NCI-H2196 (cell line): ENCODE measurements at regions not wholly inside any gene's neighbourhood (a gene's known extent, or its start where the extent isn't known, plus 50 kb on each side); places are given as distances from the start of the nearest gene placed in this dataset.
"Not testable (repeated sequence)": the region's sequence is repeated elsewhere in the genome, so short reads cannot be mapped to it uniquely, and the experiment has no call there.

Experiments used
- DNase-seq: peaks from one replicate; lab custom pipeline; 2025; ENCODE audit not compliant: unreplicated experiment; lab: John Stamatoyannopoulos, UW

- no peak for DNase-seq
These were observed 123.2 kb upstream of the ID4 start for GRCh38 chr6:19713984-19714383.

DNA sequence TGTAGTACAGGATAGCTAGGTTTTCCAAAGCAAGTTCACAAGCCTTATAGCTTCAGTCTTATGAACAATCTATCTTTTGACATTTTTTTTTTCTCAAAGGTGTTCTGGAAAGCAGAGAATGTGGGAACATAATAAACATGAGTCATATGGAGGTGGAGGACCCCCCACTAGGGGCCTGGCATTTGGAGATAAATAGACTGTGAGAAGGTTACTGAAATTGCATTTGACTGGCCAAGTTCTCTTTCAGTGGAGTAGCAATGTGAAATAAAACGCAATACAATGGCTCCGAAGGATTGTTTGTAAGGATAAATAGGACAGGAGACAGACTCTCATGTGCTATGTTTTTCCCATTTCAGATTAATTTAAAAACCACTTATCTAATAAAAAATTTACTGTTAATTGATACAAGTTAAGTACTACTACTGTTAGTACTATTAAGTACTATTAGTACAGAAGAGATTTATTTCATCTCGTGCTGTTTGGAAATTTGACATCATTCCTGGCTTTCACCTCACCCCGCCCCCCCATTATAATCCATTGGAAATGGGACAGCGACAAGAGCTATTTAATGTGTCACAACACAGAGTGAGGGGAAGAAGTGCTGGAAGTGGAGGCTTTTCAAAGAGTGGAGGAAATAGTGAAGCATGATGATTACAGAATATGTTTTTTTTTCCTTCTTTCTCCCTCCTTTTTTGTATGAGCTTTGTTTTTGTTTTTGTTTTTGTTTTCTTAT is 122.6 kb upstream of the ID4 start:
- no peak for DNase-seq

DNA sequence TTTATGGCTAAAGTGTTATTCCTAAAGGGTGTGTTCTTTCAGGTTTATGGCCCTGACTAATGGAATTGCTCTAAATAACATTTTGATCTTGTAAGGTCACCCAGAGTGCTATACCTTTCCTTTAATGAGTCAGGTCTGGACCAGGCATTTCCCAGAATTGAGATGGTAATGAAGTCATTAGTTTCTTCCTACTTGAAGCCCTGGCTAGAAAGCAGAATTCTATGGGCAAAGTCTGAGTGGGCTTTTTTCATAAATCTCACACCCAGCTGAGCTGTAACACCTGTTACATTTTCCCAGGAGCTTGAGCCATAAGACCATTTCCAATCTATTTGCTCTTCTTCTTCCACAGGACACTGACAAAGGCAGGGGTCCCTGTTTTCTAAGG is 122.0 kb upstream of the ID4 start:
- DNase-seq = no peak

DNA sequence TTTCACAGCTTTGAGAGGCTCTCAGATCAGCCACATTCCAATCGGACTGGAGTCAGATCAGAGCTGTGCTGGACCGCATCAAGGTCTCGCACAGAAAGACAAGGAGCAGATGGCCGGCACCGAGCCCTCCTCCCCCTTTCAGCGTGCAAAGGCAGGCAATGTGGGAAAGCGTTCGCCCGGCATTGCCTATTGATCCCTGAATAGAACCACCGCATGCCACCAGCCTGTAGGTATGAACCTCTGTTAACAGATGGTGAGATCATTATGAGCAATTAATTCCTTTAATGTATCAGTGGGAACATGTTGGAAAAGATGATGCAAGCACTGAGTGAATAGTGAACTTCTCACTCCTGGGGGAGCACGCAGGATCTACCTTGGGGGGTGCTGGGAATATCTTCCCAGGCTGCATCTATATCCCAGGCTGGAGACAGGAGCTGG is 117.5 kb upstream of the ID4 start:
- no peak for DNase-seq

DNA sequence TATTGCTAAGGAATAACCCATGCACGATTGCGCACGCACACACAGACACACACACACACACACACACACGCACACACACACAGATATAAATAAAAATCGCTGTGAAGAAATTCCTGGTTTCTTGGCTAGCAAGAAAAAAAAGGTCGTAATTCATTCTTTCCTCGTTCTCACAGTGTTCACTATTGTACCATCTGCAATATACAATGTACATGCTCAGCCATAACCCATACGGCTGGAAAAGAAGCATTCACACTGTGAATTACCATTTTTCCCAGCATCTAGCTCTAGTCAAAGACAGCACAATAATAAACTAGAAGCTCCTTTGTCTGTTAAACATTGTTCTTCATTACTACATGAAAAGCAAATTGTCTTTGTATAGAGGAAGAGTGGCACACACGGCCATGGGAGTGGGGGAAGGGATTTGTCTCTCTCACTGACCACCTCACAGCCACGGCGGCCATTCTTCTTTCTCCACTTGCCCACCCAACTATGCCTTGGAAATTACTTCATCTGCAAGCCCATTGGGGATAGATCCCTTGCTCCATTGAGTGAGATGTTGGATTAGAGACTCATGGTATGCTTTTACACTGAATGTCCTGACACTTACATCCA is 115.3 kb upstream of the ID4 start:
- no peak for DNase-seq

GRCh38 chr6:19722999-19723398 is 114.2 kb upstream of the ID4 start:
- no peak for DNase-seq

DNA sequence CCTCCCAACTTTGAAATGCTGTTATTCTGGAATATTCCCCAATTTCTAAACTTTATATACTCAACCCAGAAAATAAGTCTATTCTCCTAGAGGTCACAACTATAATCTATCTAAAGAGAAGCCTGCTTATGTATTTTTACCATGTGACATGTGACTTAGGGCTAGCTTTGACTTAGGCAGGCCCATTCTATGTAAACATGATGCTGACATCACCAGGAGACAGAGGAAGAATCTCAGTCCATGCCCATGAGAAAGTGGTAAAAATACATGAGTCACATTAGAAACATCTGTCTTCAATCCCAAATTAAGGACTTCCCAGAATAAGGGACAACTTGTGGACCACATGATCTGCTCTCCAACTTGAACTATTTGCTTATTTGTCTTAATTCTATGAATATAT is 113.6 kb upstream of the ID4 start:
- DNase-seq = no peak

GRCh38 chr6:19725436-19725835 is 111.7 kb upstream of the ID4 start:
- not testable (repeated sequence) for DNase-seq

DNA sequence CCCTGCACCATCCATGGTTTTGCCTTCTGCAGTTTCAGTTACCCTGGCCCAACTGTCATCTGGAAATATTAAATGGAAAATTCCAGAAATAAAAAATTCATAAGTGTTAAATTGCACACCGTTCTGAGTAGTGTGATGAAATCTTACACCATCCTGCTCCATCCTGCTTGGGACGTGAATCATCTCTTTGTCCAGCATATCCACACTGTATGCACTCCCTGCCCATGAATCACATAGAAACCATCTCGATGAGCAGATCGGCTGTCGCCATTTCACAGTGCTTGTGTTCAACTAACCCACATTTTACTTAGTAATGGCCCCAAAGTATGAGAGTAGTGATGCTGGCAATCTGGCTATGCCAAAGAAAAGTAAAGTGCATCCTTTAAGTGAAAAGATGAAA is 105.9 kb upstream of the ID4 start:
- no peak for DNase-seq

DNA sequence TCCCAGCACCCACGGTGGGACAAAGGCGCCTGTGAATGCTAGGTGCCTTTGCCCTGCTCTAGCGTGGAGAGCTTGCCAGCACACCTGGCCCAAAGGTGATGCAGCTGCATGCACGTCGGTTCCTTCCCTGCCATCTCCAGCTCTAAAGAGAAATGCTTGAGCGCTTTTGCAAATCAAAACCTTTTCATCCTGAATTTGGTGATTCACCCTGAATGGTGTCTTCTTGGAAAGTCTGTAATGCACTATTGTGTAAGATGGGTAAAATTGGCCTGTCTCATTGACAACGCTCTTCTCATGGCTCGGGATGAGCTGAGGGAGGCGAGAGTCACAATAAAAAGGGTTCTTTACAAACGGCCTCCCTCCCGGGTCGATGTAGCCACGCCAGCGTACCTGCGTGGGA is 103.1 kb upstream of the ID4 start:
- no peak for DNase-seq

DNA sequence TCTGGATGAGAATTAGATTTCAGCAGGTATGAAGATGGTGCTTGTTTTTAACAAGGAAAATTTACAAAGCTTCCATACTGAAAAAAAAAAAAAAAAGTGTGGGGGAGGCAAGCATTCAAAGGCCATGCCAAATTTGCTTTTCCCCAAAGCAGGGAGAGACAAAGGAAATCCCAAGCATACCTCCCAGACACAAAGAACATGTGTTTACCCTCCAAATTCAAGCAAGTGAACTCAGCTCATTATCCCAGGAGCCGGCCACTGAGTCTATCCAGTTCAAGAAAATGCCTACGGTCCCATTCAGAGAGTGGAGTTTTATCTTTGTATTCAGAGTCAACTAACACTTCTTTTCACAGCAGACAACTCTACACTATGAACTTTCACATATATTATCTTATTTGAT is 102.7 kb upstream of the ID4 start:
- DNase-seq = no peak

GRCh38 chr6:19736066-19736465 is 101.1 kb upstream of the ID4 start:
- no peak for DNase-seq

- no peak for DNase-seq
These were observed 99.2 kb upstream of the ID4 start for GRCh38 chr6:19738010-19738409.

GRCh38 chr6:19749722-19750121 is 87.4 kb upstream of the ID4 start:
- DNase-seq = no peak

GRCh38 chr6:19752746-19753145 is 84.4 kb upstream of the ID4 start:
- DNase-seq = no peak

DNA sequence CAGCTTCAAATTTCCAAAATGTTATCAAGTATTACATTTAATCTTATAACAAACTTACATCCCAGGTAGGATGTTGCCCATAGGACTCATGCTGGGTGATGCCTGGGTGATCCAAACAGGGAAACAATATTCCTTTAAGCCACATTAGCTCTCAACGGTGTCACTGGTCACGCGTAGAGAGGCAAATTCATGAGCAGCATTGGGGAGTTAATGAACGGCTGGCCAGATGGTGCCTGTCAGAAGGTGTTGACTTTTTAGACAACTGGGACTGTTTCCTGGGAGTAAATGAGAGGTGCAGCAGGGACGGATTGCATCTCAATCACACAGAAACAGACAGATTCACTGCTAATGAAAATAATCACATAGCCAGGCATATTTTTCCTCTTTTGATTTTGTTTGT is 83.3 kb upstream of the ID4 start:
- DNase-seq = no peak

GRCh38 chr6:19754686-19755085 is 82.5 kb upstream of the ID4 start:
- no peak for DNase-seq

DNA sequence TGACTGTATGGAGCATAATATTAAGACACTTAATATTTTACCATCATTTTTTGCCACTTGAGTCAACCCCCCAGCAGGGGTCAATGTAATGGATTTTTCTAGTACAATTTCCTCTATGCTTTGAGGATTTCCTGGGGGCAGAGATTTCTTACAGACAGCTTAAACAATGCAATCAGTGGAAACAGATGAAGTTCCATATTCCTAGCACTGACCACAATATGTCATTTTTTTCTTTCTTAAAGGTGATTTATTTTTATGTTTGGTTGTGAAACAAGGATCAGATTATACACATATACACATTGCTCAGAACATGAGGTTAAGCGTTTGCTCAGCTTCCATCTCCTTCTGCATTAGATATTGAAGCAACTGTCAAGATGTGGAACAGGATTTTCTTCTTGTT is 82.0 kb upstream of the ID4 start:
- no peak for DNase-seq

DNA sequence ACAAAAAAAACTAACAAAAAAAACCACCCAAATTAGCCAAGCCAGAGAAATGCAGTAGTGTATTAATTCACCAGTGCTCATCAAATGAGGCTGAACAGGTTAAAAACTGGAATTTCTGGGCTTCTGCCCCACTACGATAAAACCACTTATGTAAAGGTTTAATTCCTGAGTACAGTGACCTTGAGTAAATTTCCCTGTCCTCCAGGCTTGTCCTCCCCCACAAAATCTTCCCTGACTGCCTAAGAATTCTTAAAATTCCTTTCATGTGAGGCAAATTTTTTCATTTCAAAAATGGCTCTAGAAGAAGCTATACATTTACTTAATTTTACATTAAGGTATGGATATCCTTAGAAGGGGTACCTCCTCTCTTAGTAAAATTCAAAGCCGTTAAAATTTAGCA is 80.1 kb upstream of the ID4 start:
- no peak for DNase-seq

GRCh38 chr6:19759117-19759880 is 77.9 kb upstream of the ID4 start:
- DNase-seq = no peak

DNA sequence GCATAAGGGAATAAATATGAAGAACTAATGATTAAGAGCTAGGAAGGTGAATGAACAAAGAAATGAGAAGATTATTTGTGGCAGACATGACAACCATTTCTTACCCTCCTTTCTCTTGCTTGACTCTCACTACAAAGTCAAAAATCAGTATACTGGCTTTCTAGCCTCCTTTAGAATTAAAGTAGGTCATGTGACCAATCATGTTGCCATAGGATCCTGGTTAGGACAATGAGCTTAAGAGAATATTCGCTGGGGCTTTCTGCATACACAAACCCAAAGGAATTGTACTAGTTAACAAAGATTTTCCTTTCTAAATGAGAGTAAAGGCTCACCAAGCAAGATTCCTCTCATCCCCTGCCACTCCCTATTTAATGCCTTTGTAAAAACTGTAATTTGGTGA is 76.0 kb upstream of the ID4 start:
- no peak for DNase-seq

- DNase-seq = no peak
These were observed 65.3 kb upstream of the ID4 start for GRCh38 chr6:19771753-19772336.
